GM19467 (cell line): ENCODE measurements at regions not wholly inside any gene's neighbourhood (a gene's known extent, or its start where the extent isn't known, plus 50 kb on each side); places are given as distances from the start of the nearest gene placed in this dataset.
"Not testable (repeated sequence)": the region's sequence is repeated elsewhere in the genome, so short reads cannot be mapped to it uniquely, and the experiment has no call there.

Experiments
- ATAC-seq: cut with Tn5 transposase; IDR thresholded peaks from one replicate; pipeline ENCODE4 v1.9.1; 2021; ENCODE audit warnings: mild to moderate bottlenecking, moderate library complexity; ENCODE audit not compliant: unreplicated experiment

- no peak for ATAC-seq
These were observed 64.0 kb downstream of the CCNG2 start for GRCh38 chr4:77220828-77221613.

- no peak for ATAC-seq
These were observed 68.0 kb downstream of the CCNG2 start for GRCh38 chr4:77225022-77225421.

GRCh38 chr4:77226939-77227705, 70.1 kb downstream of the CCNG2 start:
- no peak for ATAC-seq

GRCh38 chr4:77229433-77229832, 72.4 kb downstream of the CCNG2 start:
- no peak for ATAC-seq

GRCh38 chr4:77232653-77233052, 75.6 kb downstream of the CCNG2 start:
- ATAC-seq: no peak

GRCh38 chr4:77235289-77235854, 78.4 kb downstream of the CCNG2 start:
- no peak for ATAC-seq

- no peak for ATAC-seq
These were observed 79.8 kb downstream of the CCNG2 start for GRCh38 chr4:77236806-77237205.

- peak; percentile 75 for ATAC-seq
These were observed 83.6 kb downstream of the CCNG2 start for GRCh38 chr4:77240469-77241066.

- ATAC-seq: no peak
These were observed 91.8 kb downstream of the CCNG2 start for GRCh38 chr4:77248805-77249204.

GRCh38 chr4:77251751-77252150, 94.7 kb downstream of the CCNG2 start:
- no peak for ATAC-seq

GRCh38 chr4:77263247-77263646, 106.2 kb downstream of the CCNG2 start:
- ATAC-seq: no peak

- not testable (repeated sequence) for ATAC-seq
These were observed 107.0 kb downstream of the CCNG2 start for GRCh38 chr4:77263976-77264375.

GRCh38 chr4:77264826-77265225, 107.8 kb downstream of the CCNG2 start:
- no peak for ATAC-seq

- ATAC-seq: no peak
These were observed 111.1 kb downstream of the CCNG2 start for GRCh38 chr4:77268108-77268507.

- no peak for ATAC-seq
These were observed 112.5 kb downstream of the CCNG2 start for GRCh38 chr4:77269505-77269904.

GRCh38 chr4:77273412-77273811, 116.4 kb downstream of the CCNG2 start:
- ATAC-seq: no peak

- ATAC-seq: not testable (repeated sequence)
These were observed 122.1 kb downstream of the CCNG2 start for GRCh38 chr4:77279114-77279513.

GRCh38 chr4:77282305-77282704, 125.3 kb downstream of the CCNG2 start:
- no peak for ATAC-seq

- ATAC-seq: no peak
These were observed 127.0 kb downstream of the CCNG2 start for GRCh38 chr4:77284036-77284435.

- no peak for ATAC-seq
These were observed 129.9 kb downstream of the CCNG2 start for GRCh38 chr4:77286906-77287305.

GRCh38 chr4:77293426-77293825, 136.4 kb downstream of the CCNG2 start:
- no peak for ATAC-seq
